ENCODE measurements at regions not wholly inside any gene's neighbourhood (a gene's known extent, or its start where the extent isn't known, plus 50 kb on each side); places are given as distances from the start of the nearest gene placed in this dataset.

DNA sequence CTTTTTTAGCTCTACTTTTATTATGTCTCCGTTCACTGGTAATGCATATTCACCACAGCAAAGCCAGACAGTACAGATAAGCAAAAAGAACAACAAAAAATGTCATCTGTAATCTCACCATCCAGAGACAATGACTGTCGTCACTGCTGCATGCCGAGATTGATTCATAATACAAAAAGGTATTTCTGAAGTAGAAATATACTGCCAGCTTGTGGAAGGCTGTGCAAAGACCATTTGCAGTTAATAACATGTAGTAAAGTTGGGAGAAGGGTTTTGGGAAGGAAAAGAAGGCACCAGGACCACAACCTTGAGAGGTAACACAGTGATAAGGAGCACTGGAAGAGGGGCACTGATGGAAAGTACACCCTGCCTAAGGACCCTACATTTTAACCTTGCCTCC lies 223.0 kb upstream of the ZIC3 start:
- no peak for TF ChIP-seq EGR1 (IDR thresholded peaks at IDR 0.05)
- no peak for TF ChIP-seq TAF1 (IDR thresholded peaks at IDR 0.05; ENCODE audit: low read depth)
- TF ChIP-seq RAD21 (IDR thresholded peaks at IDR 0.05; ENCODE audit: low read depth), result no peak
- no peak for TF ChIP-seq CREB1 (IDR thresholded peaks at IDR 0.05; ENCODE audit: low read depth)
